ENCODE measurements at regions not wholly inside any gene's neighbourhood (a gene's known extent, or its start where the extent isn't known, plus 50 kb on each side); places are given as distances from the start of the nearest gene placed in this dataset.

- intact Hi-C loops (cut with DNase I; ENCODE audit: low total_unique reads) = no loop called here
- no peak for TF ChIP-seq CTCF (IDR thresholded peaks at IDR 0.05)
- Histone ChIP-seq H3K27me3 (no peaks in the 10 kb centered on the region), H3K4me3 (no peak overlapping the region), H3K4me1 (no peaks in the 10 kb centered on the region), H3K36me3 (ENCODE audit: low read depth, missing control alignments) (no peaks in the 10 kb centered on the region), H3K27ac (no peak overlapping the region), H3K9me3 (no peaks in the 10 kb centered on the region)
- DNase-seq = no peak
- 89 to 96% methylated on average over 6 of the region's 6 CpGs for WGBS, 2 donors
Measured at GRCh38 chr1:87495870-87496269, 167.2 kb downstream of the LMO4 start.

GRCh38 chr1:87497380-87498203 is 168.9 kb downstream of the LMO4 start:
- H3K9me3 ChIP-seq = no peaks in the 10 kb centered on the region
- H3K27me3 ChIP-seq = no peaks in the 10 kb centered on the region
- DNase-seq = no peak
- H3K36me3 ChIP-seq (ENCODE audit: low read depth, missing control alignments) = no peaks in the 10 kb centered on the region
- WGBS, 2 donors = 64 to 80% methylated on average over 1 of the region's 1 CpG
- H3K4me3 ChIP-seq = no peak overlapping the region
- H3K27ac ChIP-seq = no peak overlapping the region
- intact Hi-C loops (cut with DNase I; ENCODE audit: low total_unique reads) = no loop called here
- no peak for TF ChIP-seq CTCF (IDR thresholded peaks at IDR 0.05)
- TF ChIP-seq POLR2A (IDR thresholded peaks at IDR 0.05) = no peak
- no peaks in the 10 kb centered on the region for H3K4me1 ChIP-seq

GRCh38 chr1:87501738-87502137 is 173.1 kb downstream of the LMO4 start:
- no peak for TF ChIP-seq POLR2A (IDR thresholded peaks at IDR 0.05)
- peak in 1 of 3 experiments; percentile 10 for TF ChIP-seq CTCF (IDR thresholded peaks at IDR 0.05)
- Histone ChIP-seq H3K4me3 (no peak overlapping the region), H3K27ac (no peak overlapping the region), H3K27me3 (no peaks in the 10 kb centered on the region), H3K9me3 (no peaks in the 10 kb centered on the region), H3K4me1 (no peaks in the 10 kb centered on the region), H3K36me3 (ENCODE audit: low read depth, missing control alignments) (no peaks in the 10 kb centered on the region)
- DNase-seq = no peak
- WGBS, 2 donors = 67 to 68% methylated on average over 2 of the region's 2 CpGs
- intact Hi-C loops (cut with DNase I; ENCODE audit: low total_unique reads) = no loop called here

- Histone ChIP-seq H3K27ac (no peak overlapping the region), H3K9me3 (no peaks in the 10 kb centered on the region), H3K27me3 (no peaks in the 10 kb centered on the region), H3K4me1 (no peaks in the 10 kb centered on the region), H3K36me3 (ENCODE audit: low read depth, missing control alignments) (no peaks in the 10 kb centered on the region), H3K4me3 (no peak overlapping the region)
- TF ChIP-seq POLR2A (IDR thresholded peaks at IDR 0.05) = no peak
- no peak for TF ChIP-seq CTCF (IDR thresholded peaks at IDR 0.05)
- DNase-seq = no peak
- 89 to 90% methylated on average over 9 of the region's 9 CpGs for WGBS, 2 donors
- intact Hi-C loops (cut with DNase I; ENCODE audit: low total_unique reads) = no loop called here
Measured at GRCh38 chr1:87505391-87505983, 176.8 kb downstream of the LMO4 start.

- WGBS, 2 donors = 63 to 65% methylated on average over 8 of the region's 8 CpGs
- no peak for DNase-seq
- no peaks in the 10 kb centered on the region for H3K27me3 ChIP-seq
- H3K36me3 ChIP-seq (ENCODE audit: low read depth, missing control alignments) = no peaks in the 10 kb centered on the region
- H3K9me3 ChIP-seq = no peaks in the 10 kb centered on the region
- TF ChIP-seq POLR2A (IDR thresholded peaks at IDR 0.05) (no peak), CTCF (IDR thresholded peaks at IDR 0.05) (no peak)
- no peaks in the 10 kb centered on the region for H3K4me1 ChIP-seq
- intact Hi-C loops (cut with DNase I; ENCODE audit: low total_unique reads) = no loop called here
- no peak overlapping the region for H3K4me3 ChIP-seq
- H3K27ac ChIP-seq = no peak overlapping the region
Measured at GRCh38 chr1:87506147-87506546, 177.5 kb downstream of the LMO4 start.

Measured in testis (tissue), 2 donors.